GM23338 (cell line): ENCODE measurements at regions not wholly inside any gene's neighbourhood (a gene's known extent, or its start where the extent isn't known, plus 50 kb on each side); places are given as distances from the start of the nearest gene placed in this dataset.

Source experiments
- ATAC-seq: fragments of 200-7000 bp; cut with Tn5 transposase; 3 replicates; pipeline ENCODE4 v1.9.1; 2020
- DNase-seq: peaks from one replicate; pipeline ENCODE4 v3.0.0-alpha.2; 2015; ENCODE audit warnings: low spot score
- H2AFZ ChIP-seq: fragments of 200-600 bp; sonication (generic); 2 replicates; pipeline ENCODE4 v1.8.0; 2016; ENCODE audit warnings: antibody characterized with exemption, mild to moderate bottlenecking, moderate library complexity
- H3F3A ChIP-seq: fragments of 200-600 bp; sonication (generic); replicated peaks from 2 replicates; pipeline ENCODE4 v1.8.0; 2017; ENCODE audit warnings: antibody characterized with exemption, mixed run types, low read depth
- H3K27ac ChIP-seq: fragments of 200-600 bp; sonication (generic); 2 replicates; pipeline ENCODE4 v1.6.1; 2016; ENCODE audit warnings: low read depth
- H3K27me3 ChIP-seq: fragments of 200-600 bp; sonication (generic); 2 replicates; pipeline ENCODE4 v1.8.0; 2016; ENCODE audit warnings: mild to moderate bottlenecking, mixed run types, moderate library complexity; ENCODE audit not compliant: insufficient read depth
- H3K36me3 ChIP-seq: fragments of 200-600 bp; sonication (generic); 2 replicates; pipeline ENCODE4 v1.8.0; 2016; ENCODE audit warnings: mild to moderate bottlenecking; ENCODE audit not compliant: insufficient read depth
- H3K4me1 ChIP-seq: fragments of 200-600 bp; sonication (generic); 2 replicates; pipeline ENCODE4 v1.8.0; 2016; ENCODE audit warnings: mild to moderate bottlenecking, moderate library complexity; ENCODE audit not compliant: insufficient read depth
- H3K4me2 ChIP-seq: fragments of 200-600 bp; sonication (generic); 2 replicates; pipeline ENCODE4 v1.7.1; 2017; ENCODE audit warnings: mixed run types
- H3K4me3 ChIP-seq: fragments of 200-600 bp; sonication (generic); 2 replicates; pipeline ENCODE4 v1.6.1; 2016; ENCODE audit warnings: mixed run types
- H3K79me2 ChIP-seq: fragments of 200-600 bp; sonication (generic); replicated peaks from 2 replicates; pipeline ENCODE4 v1.8.0; 2017; ENCODE audit warnings: mild to moderate bottlenecking; ENCODE audit not compliant: insufficient read depth
- H3K9me2 ChIP-seq: fragments of 200-600 bp; sonication (generic); 2 replicates; pipeline ENCODE4 v1.8.0; 2017; ENCODE audit not compliant: insufficient read depth
- H4K20me1 ChIP-seq: fragments of 200-600 bp; sonication (generic); replicated peaks from 2 replicates; pipeline ENCODE4 v1.8.0; 2017; ENCODE audit warnings: mild to moderate bottlenecking; ENCODE audit not compliant: insufficient read depth
- H3K27ac Mint-ChIP-seq: 2 replicates; pipeline ENCODE4 v1.8.0; 2020; ENCODE audit warnings: inconsistent platforms, mild to moderate bottlenecking, moderate library complexity, mixed read lengths
- H3K27me3 Mint-ChIP-seq: 3 replicates; pipeline ENCODE4 v1.8.0; 2022; ENCODE audit warnings: low read depth, mild to moderate bottlenecking, moderate library complexity, mixed read lengths, inconsistent platforms; ENCODE audit not compliant: insufficient read depth, poor library complexity
- H3K36me3 Mint-ChIP-seq: 3 replicates; pipeline ENCODE4 v1.8.0; 2021; ENCODE audit warnings: low read depth, mild to moderate bottlenecking, inconsistent platforms, moderate library complexity, mixed read lengths
- H3K4me1 Mint-ChIP-seq: 3 replicates; pipeline ENCODE4 v1.8.0; 2020; ENCODE audit warnings: mild to moderate bottlenecking, inconsistent platforms, mixed read lengths
- H3K4me3 Mint-ChIP-seq: 3 replicates; pipeline ENCODE4 v1.8.0; 2021; ENCODE audit warnings: moderate library complexity, mild to moderate bottlenecking, inconsistent platforms, mixed read lengths
- H3K9me3 Mint-ChIP-seq: 3 replicates; pipeline ENCODE4 v1.8.0; 2020; ENCODE audit warnings: moderate library complexity, mild to moderate bottlenecking, inconsistent platforms, mixed read lengths
- CREB1 ChIP-seq: fragments of 250-450 bp; sonication (Bioruptor Pico); IDR thresholded peaks from 2 replicates; pipeline ENCODE4 v1.5.0; 2020; ENCODE audit warnings: low read depth, mild to moderate bottlenecking, moderate library complexity
- CTCF ChIP-seq, 2 experiments: fragments of 200-600 bp in 1 of 2; sonication (generic) in 1 of 2; conservative IDR thresholded peaks; 2 replicates each; pipeline versions ENCODE4 v1.5.1 to v1.6.1; 2016 to 2017; ENCODE audit warnings: antibody characterized with exemption in 2 of 2, low read depth in 2 of 2, mild to moderate bottlenecking in 2 of 2, moderate library complexity in 1 of 2
- ETS1 ChIP-seq: IDR thresholded peaks from 2 replicates; pipeline ENCODE4 v1.6.1; 2016; ENCODE audit warnings: antibody characterized with exemption
- EZH2 ChIP-seq: fragments of 200-600 bp; sonication (generic); IDR thresholded peaks from one replicate; pipeline ENCODE4 v1.8.0; 2017; ENCODE audit warnings: antibody characterized with exemption, mild to moderate bottlenecking, low read depth; ENCODE audit not compliant: unreplicated experiment
- EZH2phosphoT487 ChIP-seq: fragments of 200-600 bp; sonication (generic); IDR thresholded peaks from one replicate; pipeline ENCODE4 v1.8.1; 2018; ENCODE audit warnings: antibody characterized with exemption; ENCODE audit not compliant: unreplicated experiment
- JUNB ChIP-seq: IDR thresholded peaks from one replicate; pipeline ENCODE4 v1.6.1; 2016; ENCODE audit warnings: antibody characterized with exemption; ENCODE audit not compliant: unreplicated experiment
- NANOG ChIP-seq: IDR thresholded peaks from 2 replicates; pipeline ENCODE4 v1.6.1; 2016; ENCODE audit warnings: antibody characterized with exemption, borderline replicate concordance
- POLR2AphosphoS5 ChIP-seq: IDR thresholded peaks from 2 replicates; pipeline ENCODE4 v1.6.1; 2016; ENCODE audit warnings: antibody characterized with exemption, low read depth
- REST ChIP-seq: IDR thresholded peaks from one replicate; pipeline ENCODE4 v1.6.1; 2018; ENCODE audit warnings: antibody characterized with exemption; ENCODE audit not compliant: unreplicated experiment
- STAT1 ChIP-seq: IDR thresholded peaks from one replicate; pipeline ENCODE4 v1.6.1; 2016; ENCODE audit warnings: antibody characterized with exemption; ENCODE audit not compliant: unreplicated experiment
- ZNF114 ChIP-seq: fragments of 250-450 bp; sonication (Bioruptor Pico); IDR thresholded peaks from 2 replicates; pipeline ENCODE4 v1.5.0; 2020; ENCODE audit warnings: mild to moderate bottlenecking, moderate library complexity

DNA sequence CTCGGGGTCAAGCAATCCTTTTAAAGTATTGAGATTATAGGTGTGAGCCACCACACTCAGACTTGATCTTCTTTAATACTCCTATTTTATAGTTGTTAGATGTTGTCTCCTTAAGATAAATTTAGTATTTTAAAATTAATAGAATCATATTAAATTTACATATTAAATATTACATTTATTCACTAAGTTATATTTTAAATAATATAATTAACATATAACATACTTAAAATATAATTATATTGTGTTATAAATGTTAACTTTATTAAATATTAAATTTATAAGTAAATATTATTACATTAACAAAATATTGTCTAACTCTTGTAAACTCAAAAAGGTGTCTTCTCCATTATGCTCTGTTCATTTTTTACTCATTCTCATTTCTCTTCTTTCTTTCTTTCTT lies 675.9 kb upstream of the ADGRL4 start:
- no peak overlapping the region for H3K4me3 Mint-ChIP-seq
- TF ChIP-seq NANOG (no peak), REST (no peak), CREB1 (CRISPR knock-in tag) (no peak), STAT1 (no peak), POLR2AphosphoS5 (no peak), ETS1 (no peak), ZNF114 (no peak), JUNB (no peak), EZH2phosphoT487 (no peak), EZH2 (no peak), CTCF (conservative IDR thresholded peaks at IDR 0.05; ENCODE audit: low read depth in 2 of 2) (no peak)
- no peaks in the 10 kb centered on the region for H3K36me3 ChIP-seq

More for the DNA sequence above, 675.9 kb upstream of the ADGRL4 start:
- Histone ChIP-seq H3K9me2 (0 out of 2 replicates have a peak, but pooled peaks cover 13% of the 10 kb centered on the region), H3K4me1 (no peaks in the 10 kb centered on the region), H3K79me2 (no peaks in the 10 kb centered on the region), H2AFZ (no peak overlapping the region), H3K4me2 (no peak overlapping the region), H3F3A (no peaks in the 10 kb centered on the region), H3K27ac (no peak overlapping the region), H3K4me3 (no peak overlapping the region), H4K20me1 (no peaks in the 10 kb centered on the region), H3K27me3 (no peaks in the 10 kb centered on the region)
- Mint-ChIP-seq H3K9me3 (peaks cover 10% of the 10 kb centered on the region; the same call in 2 of the 3 replicates), H3K27ac (no peak overlapping the region), H3K4me1 (no peaks in the 10 kb centered on the region), H3K27me3 (peaks cover 7% of the 10 kb centered on the region), H3K36me3 (peaks cover 4% of the 10 kb centered on the region; the same call in 1 of the 3 replicates)
- ATAC-seq, result no peak
- DNase-seq, result no peak
